ENCODE measurements at regions not wholly inside any gene's neighbourhood (a gene's known extent, or its start where the extent isn't known, plus 50 kb on each side); places are given as distances from the start of the nearest gene placed in this dataset.

GRCh38 chr7:142629588-142630260 lies 119.5 kb upstream of the PRSS1 start:
- no peak for TF ChIP-seq CTCF (IDR thresholded peaks at IDR 0.05)
- TF ChIP-seq POLR2A (IDR thresholded peaks at IDR 0.05), result no peak

Data from testis (tissue), 2 donors.